Left cardiac atrium (tissue), 4 donors: ENCODE measurements at regions not wholly inside any gene's neighbourhood (a gene's known extent, or its start where the extent isn't known, plus 50 kb on each side); places are given as distances from the start of the nearest gene placed in this dataset.

Experiments used
- ATAC-seq, 2 donors: fragments of 200-7000 bp; cut with Tn5 transposase; one replicate each; pipeline ENCODE4 v1.9.1; 2020; ENCODE audit warnings: mild to moderate bottlenecking in 2 of 2, moderate library complexity in 2 of 2
- DNase-seq: peaks from one replicate; pipeline ENCODE4 v3.0.0-alpha.2; 2020
- intact Hi-C, 2 donors: fragments of 100-400 bp; cut with DNase I; formaldehyde crosslinking; loops; one replicate each; pipeline versions ENCODE4 v1.14.1 to v1.15.1; 2022 to 2023
- donor health status: DM: no; HTN: yes; CAD: no.
- donor health status: DM: no; HTN: yes; CAD: no; lungs with severe emphysema.
- donor health status: DM: yes; HTN: yes; CAD: no.
- donor health status: Dilated cardiomyopathy.

DNA sequence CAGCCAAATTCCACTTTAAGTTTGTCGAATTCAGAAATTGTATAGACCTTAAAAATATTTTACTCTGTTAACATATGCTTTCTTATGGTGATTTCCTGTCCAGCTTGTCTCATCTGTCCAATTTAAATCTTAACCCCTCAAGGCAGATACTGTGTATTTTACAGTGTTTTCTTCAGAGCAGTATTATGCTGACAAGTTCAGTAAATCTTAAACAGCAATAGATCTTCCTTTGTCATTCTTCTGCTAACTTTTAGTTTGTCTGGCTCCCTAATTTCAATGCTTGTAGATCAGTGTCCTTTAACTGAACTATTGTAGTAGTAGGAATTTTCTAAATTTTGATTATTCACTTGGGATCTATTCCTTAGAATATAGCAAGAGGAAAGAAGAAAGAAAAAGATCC, 52.8 kb upstream of the MEIS1 start:
- ATAC-seq (no peak), DNase-seq (no peak)
- intact Hi-C loops = no loop called here

DNA sequence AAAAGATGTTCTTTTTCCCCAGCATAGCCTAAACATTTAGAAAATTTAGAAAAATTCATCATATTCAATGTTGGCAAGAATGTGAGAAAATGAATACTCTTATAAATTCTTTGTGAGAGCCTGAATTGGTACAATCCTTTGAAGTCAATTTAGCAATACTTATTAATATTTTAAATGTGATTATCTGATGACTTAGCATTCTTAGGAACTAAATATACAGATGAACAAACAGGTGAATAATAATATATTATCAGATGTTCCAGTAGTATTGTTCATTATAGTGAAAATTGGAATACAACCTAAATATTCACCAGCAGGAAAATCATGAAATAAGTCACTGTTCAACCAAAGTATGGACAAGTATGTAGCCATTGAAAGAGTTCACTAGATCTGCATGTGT, 55.5 kb upstream of the MEIS1 start:
- DNase-seq (no peak), ATAC-seq (no peak)
- intact Hi-C loops = no loop called here

DNA sequence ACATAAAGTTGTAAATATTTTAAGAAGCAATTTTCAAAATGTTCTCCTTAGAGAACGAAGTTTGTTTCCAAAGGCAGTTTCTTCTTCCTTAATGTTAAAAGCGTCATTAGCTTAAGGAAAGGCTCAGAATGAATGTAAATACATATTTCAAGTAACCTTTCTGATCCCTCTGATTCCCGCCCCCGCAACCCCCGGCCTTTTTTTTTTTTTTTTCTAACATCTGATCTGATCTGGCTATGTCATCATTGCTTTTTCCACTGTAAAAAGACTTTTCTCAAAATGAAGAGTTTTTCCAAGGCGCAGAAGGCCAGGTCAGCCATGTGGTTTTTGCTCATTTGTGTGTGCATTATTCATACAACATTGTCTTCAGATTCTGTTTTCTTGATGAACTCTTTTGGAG, 57.1 kb upstream of the MEIS1 start:
- DNase-seq (no peak), ATAC-seq (no peak)
- intact Hi-C loops = no loop called here

DNA sequence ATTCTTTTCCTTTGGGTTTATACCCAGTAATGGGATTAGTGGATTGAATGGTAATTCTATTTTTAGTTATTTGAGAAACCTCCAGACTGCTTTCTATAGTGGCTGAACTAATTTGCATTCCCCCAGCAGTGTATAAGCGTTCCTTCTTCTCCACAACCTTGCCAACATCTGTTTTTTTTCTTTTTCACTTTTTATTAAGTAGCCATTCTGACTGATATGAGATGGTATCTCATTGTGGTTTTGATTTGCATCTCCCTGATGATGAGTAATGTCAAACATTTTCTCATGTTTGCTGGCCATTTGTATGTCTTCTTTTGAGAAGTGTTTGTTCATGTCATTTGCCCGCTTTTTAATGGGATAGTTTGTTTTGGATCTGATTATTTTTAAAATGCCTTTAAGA, 64.1 kb upstream of the MEIS1 start:
- DNase-seq = no peak
- intact Hi-C loops = no loop called here
- ATAC-seq = no peak

DNA sequence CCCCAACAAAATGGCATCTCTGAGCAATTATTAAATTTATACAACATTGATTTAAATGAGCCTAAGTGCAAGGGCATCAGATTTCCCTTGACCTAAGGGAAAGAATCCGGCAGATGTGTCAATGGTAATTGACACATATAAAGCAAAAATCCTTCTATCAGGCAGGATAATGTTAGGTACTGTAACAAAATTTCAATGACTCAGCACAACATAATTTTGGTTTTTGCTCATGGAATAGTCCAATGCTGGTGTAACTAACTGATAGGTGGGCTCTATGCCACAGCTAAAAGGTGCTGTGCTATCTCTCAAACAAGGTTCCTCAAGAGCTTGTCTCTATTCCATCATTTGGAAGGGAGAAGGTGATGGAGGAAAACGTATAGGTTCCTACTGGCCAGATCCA, 68.3 kb upstream of the MEIS1 start:
- intact Hi-C loops = no loop called here
- ATAC-seq (no peak), DNase-seq (no peak)

DNA sequence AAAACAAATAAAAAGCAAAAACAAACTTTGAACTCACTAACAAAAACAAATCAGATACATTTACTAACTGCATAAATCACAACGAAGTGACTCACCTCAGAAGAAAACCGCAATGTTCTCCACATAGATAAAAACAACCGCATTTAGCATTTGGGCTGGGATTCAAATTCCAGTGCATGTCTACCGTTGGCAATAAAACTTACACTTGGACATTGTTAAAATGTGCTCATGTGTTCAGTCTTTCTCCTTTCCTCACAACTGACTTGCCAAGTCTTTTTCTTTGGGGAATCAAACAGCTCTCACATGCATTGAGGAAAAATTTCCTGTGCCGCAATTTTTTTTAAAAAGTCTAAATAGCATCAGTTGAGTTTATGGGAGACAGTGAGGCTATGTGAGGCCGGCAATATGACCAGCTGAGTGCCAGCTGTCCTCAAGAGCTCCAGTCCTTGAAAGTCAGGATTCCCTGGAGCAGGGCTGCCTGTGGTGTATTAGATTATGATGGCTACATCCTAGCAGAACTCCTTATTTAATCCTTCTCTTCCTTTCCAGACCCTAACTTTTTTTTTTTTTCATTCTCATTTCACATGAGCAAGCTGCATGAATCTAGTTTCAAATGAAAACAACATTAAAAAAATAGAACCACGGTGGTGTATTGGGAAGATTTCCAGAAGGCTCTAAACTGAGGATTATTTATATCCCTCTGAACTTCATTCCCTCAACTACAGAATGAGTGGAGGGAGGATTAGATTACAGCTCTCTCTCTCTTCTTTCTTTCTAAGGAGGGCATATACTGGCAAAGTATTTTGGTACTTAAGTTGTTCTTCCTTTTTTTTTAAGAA, 70.2 kb upstream of the MEIS1 start:
- intact Hi-C loops = no loop called here
- ATAC-seq (peak in 1 of 2 donors; percentile 83), DNase-seq (no peak)

DNA sequence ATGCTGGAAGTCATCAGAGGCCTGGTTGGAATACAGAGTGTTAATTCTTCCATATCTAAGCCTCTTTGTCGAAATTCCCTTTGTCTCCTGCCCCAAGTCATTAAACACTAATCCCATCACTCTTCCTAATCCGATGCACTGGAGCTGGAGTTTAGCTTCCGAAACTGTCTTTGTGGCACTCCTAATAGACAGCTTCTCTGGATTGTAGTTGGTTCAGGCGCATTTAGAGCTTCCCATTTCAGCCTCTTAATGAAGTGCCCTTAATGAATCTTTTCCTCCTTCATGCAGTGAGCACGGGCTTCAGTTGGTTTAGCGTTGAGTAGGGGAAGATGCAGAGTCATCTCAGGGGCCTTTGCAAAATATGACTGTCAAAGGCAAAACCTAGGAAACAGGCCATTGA, 72.2 kb upstream of the MEIS1 start:
- no peak for ATAC-seq
- no peak for DNase-seq
- intact Hi-C loops = no loop called here

DNA sequence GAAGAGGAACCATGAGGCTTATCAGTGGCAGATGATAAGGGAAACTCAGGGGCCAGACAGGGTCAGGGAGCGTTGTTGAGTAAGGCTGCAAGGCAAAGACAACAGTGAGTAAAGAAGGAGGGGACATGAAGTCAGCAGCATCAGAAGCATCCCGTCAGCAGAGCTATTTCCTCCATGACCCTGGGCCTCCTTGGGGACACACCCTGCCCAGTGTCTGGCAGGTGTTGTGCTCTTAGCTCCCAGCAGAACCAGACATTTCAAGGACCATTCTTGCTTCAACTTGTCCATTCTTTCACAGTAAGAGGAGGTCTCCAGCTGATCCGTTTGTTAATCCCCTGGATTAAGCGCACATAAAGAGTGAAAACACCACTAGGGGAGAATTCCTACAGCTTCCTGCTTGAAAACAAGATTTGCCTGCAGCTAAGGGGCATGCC, 88.7 kb upstream of the MEIS1 start:
- intact Hi-C loops = no loop called here
- ATAC-seq (no peak), DNase-seq (no peak)

DNA sequence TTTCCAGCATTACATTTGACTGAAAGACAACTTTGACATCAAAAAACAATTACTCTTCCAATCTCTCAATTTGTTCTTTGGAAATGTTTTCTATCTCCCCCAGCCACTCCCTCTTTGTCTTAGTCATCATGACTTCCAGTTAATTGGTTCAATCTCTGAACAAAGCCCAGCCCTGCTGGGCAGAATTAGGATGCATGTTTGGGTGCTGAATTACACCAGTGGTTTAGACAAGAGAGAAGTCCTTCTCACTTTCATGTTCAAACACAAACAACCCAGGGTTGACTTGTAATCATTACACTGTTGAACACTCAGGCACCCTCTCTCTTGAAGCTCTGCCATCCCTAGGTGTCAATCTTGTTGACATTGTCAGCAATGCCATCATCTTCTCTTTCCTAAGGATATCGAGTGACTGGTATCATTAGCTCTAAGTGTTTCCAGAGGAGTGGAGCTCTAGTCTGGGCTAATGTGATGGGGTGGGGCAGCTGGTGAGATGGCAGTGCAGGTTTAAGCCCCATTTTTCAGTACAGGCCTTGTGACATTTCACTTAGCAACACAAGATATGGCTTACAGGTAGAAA, 90.8 kb upstream of the MEIS1 start:
- DNase-seq (no peak), ATAC-seq (no peak)
- intact Hi-C loops = no loop called here

DNA sequence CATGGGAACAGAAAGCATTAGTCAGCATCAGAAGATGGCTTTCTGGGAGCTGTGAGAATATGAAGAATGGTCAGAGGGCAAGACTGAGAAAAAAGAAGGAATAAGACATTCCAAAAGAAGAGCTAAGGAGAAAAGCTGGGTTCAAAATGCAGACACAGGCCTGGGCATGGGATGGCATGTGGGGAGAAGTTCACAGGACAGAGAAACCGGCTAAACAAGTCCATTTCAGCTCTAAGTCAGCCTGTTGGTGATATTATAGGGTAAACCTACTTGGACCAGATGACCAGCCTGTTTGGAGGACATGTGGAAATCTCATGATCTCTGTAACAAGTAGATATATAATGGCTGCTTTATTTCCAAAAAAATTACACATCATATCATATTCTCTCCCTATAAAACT, 91.7 kb upstream of the MEIS1 start:
- ATAC-seq (no peak), DNase-seq (no peak)
- intact Hi-C loops = no loop called here

DNA sequence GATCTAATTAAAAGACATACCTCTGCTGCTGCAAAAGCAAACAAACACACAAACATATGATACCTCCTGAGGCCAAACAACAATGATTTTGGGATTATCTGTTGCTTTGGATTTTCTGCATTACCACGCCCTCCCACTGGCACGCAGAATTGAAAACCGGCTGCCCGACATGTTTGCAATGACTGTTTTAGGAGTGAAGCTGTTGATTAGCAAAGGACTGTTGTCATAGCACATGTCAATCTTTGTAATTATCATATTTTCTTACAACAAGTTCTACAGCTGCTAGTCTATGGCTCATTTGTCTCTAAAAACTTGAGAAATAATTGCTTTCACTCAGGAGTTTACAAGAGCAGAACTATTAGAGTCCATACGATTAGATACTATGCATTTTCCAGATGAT, 94.4 kb upstream of the MEIS1 start:
- ATAC-seq (no peak), DNase-seq (no peak)
- intact Hi-C loops = no loop called here

DNA sequence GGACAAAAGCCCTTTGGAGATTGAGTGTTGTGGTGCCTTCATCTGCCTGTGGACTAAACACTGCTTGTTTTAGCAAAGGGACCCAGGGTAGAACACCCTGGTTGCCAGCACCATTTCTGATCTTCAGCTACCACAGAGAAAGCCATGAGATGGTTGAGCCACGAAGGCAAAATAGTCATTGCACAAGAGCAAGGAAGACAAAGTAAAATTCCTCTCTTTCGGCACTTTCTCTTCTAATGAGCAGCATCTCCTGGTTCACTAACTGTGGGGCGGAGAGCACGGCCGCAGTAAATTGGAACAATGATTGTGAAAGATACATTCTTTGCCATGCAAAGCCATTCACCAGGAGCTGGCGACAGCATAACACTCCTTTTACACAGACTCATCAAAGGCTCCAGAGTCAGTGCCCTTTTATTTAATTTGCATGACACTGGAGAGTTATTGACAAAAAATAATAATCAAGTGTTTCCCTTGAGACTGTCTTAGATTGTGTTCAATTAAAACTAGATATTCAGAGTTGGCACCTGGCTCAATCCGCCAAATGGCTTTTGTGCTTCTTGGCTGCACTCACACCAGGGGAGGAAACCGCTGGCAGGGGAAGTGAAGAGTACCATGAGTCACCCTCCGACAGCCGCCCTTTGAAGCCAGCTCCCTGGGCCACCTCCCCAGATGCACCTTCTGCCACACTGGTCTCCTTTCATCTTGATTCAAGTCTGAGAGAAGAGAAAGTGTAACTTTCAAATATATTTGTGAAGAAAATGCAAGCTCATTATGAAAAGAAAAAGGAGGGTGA, 100.5 kb upstream of the MEIS1 start:
- ATAC-seq (peak in 1 of 2 donors; percentile 32), DNase-seq (no peak)
- intact Hi-C loops = no loop called here

DNA sequence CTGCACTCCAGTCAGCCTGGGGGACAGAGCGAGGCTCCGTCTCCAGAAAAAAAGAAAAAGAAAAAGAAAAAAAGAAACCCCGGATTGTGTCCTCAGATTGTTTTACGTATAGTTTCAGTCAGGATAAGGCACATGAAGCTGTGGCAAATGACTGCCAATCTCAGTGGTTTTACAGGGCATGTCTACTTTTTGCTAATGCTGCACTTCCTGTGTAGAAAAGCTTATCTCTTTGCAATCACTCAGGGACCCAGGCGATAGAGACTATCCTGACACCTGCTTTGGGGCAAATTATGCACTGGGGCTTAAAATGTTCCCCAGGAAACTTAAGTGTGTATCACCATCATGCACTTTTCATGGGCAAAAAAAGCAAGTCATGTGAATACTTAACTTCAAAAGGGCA, 103.7 kb upstream of the MEIS1 start:
- no peak for ATAC-seq
- intact Hi-C loops = no loop called here
- no peak for DNase-seq

DNA sequence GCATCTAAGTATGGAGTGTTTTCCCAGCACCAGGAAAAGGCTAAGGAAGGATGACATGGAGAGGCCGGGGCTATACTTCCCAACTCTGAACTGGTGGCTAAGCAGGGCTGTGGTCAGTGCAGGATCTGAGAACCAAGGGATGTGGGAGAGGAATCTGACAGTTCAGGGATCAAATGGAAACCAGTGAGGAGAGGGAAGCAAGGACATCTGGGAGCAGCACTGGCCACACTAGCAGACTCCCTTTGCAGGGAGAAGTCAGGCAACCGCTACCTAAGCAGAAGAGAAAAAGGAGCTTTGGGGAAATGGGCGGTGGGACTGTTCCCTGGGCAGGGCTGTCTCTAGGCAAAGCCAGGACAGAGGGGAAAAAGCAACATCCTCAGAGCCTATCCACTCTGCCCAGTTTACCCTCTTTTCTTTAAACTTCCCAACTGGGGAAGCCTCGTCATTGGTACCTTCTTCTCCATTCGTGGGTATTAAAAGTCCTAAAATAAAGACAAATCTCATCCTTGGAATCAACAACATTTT, 105.8 kb upstream of the MEIS1 start:
- DNase-seq (no peak), ATAC-seq (no peak)
- intact Hi-C loops = no loop called here

DNA sequence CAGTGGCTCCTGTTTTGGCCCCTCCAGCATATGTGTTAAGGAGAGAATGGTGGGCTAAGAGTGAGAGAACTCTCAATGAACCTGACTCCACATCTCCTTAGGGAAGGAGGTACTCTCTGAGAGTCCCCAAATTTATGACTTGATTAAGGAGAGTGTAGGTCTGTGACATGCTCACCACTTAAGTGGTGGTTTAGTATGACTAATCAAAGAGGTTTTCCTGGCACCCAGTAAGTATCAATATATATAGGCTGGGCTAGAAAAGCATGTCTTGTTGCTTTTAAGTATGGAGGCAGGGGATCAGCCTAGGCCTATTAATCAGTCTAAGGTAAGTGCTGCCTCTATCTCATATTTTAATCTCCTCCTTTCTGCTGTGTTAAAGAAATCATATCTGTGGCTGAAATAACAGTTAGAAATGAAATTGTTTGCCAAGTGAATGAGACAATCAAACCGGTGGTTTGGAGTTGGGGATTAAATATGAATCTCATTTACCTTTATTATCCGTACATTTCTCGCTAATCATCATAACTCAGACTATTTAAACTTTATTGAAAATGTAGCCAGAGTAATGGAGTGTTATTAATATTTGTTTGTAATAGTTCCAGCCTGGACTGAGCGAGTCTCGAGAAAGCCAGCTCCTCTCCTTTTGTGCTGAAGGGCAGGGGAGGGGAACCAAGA, 107.7 kb upstream of the MEIS1 start:
- ATAC-seq (no peak), DNase-seq (no peak)
- intact Hi-C loops = no loop called here

DNA sequence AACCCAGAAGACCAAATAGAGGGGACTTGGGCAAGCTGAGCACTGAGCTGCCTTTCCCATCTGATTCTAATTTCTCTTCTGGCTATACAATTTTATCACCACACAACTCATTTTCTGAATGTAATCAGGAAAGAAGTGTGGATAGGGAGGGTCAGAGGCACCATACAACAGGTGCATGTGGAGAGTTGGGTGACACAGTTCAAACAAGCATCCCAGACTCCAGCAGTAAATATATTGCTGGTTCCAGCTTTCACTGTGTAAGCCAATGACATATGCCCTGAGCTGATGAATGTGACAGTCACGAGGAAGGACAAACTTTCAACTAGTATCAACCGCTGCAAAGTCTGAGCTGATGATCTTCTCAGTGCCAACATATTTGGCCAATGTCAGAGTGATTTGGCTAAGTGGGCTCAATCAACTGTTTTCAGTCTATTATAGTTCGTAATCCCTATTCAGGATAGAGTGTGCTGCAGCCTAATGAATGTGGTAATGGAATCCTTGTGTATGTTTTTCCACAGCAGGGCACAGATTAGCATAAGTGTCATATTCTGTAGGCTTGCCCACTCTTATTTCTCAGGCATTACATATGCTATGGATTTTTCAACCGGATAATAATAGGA, 109.9 kb upstream of the MEIS1 start:
- intact Hi-C loops = no loop called here

DNA sequence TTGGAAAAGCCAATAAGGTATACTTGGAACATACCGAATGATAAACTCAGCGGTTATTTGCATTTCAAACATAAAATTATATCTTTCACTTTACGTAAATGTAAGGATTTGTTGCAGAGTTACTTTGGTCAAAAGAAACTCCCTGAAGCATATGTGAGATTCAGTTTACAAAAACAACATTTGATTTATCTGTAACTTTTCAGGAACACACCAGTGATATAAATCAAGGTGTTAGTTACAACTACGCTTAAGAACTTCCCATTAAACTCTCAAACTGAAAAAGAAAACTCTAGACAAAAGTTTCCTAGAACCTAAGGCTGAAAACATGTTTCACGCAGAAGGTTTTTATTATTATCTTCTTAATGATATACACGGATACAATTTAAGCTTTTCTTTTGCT, 110.6 kb upstream of the MEIS1 start:
- intact Hi-C loops = no loop called here
- DNase-seq = no peak
- no peak for ATAC-seq

More for the DNA sequence above, 109.9 kb upstream of the MEIS1 start:
- no peak for DNase-seq
- no peak for ATAC-seq

DNA sequence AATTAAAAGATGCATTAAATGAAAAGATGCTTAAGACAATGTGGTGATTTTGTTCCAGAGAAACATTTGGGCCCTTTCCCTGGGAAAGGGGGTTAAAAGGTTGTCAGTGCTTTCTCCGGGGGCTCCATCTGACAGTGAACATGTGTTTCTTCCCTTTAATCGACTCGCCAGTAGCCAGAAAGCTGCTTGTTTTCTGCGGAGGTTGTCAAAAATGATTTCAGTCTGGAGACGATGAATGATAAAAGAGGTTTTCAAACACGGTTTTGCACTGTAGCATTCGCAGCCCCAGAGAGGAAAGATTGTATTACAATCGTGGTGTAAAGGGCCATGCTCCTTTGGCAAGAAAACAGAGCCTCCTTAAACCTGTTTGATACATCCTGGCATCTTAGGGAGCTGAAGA, 111.5 kb upstream of the MEIS1 start:
- intact Hi-C loops = no loop called here
- DNase-seq = no peak
- no peak for ATAC-seq

DNA sequence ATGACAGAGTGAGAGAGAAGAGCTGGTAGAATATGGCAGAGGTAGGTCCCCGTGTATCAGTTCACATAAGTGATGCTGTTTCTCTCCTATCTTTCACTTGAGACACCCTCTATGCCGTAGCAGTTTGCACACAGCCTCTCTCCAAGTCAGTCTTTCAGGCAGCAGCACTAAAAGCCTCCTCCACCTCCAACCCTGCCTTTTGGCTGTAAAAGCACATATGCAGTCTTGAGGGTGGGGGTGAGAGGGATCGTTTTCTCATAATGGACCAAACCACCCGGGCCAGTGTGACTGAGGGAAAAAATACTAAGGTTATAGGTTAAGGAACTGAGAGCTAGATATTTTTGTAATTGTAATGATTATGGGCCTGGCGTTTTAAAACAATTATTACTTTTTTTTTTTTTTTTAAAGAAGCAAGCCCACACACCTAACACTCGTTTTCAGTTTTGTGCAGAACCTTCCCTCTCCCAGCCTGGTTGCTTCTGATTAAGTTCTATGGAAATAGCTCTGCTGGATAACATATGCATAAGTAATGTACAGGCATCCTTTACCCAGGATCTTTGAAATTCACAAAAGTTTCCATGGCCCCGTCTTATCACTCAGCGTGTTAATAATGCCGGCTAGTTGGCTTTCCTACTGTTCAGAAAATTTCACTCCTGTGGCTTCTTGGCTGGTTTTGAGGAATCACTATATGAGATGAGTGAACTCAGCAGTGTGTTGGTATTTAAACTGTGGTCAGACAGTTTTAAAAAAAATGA, 112.2 kb upstream of the MEIS1 start:
- ATAC-seq (no peak), DNase-seq (no peak)
- intact Hi-C loops = no loop called here
